Spleen (tissue), 3 donors: ENCODE measurements at regions not wholly inside any gene's neighbourhood (a gene's known extent, or its start where the extent isn't known, plus 50 kb on each side); places are given as distances from the start of the nearest gene placed in this dataset.

Experiments used
- POLR2A ChIP-seq, 3 donors: fragments of 450-650 bp; IDR thresholded peaks; one replicate each; pipeline ENCODE4 v1.5.1; 2017; ENCODE audit warnings: antibody characterized with exemption in 3 of 3, mild to moderate bottlenecking in 1 of 3
- POLR2AphosphoS5 ChIP-seq, 3 donors: sonication (generic); formaldehyde crosslinking; IDR thresholded peaks; one replicate each; pipeline ENCODE4 v1.5.1; 2017; ENCODE audit warnings: antibody characterized with exemption in 3 of 3

DNA sequence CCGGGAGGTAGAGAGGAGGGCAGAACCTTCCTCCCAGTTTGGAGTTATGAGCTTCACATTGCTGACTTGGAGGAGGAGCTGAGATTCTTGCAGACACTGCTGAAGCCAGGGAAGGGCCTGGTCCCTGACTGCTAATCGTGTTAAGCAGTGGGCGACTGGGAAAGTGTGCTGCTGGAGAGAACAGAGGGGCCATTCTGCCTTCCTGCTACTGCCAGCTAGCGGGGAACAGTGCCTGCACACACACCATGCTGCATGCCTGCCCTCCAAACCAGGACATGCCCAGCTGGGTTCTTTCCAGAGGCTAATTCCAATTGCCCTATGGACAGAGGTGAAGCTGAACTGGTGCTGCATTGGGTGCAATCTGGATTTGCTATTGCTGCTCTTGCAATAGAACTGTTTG, 281.4 kb downstream of the AJAP1 start:
- TF ChIP-seq POLR2A (IDR thresholded peaks at IDR 0.05) = no peak
- no peak for TF ChIP-seq POLR2AphosphoS5 (IDR thresholded peaks at IDR 0.05)
